ENCODE measurements at regions not wholly inside any gene's neighbourhood (a gene's known extent, or its start where the extent isn't known, plus 50 kb on each side); places are given as distances from the start of the nearest gene placed in this dataset.

GRCh38 chr4:127000110-127000509 lies 632.6 kb upstream of the INTU start:
- H3K27ac ChIP-seq: no peak overlapping the region
- TF ChIP-seq, protein P1, sequence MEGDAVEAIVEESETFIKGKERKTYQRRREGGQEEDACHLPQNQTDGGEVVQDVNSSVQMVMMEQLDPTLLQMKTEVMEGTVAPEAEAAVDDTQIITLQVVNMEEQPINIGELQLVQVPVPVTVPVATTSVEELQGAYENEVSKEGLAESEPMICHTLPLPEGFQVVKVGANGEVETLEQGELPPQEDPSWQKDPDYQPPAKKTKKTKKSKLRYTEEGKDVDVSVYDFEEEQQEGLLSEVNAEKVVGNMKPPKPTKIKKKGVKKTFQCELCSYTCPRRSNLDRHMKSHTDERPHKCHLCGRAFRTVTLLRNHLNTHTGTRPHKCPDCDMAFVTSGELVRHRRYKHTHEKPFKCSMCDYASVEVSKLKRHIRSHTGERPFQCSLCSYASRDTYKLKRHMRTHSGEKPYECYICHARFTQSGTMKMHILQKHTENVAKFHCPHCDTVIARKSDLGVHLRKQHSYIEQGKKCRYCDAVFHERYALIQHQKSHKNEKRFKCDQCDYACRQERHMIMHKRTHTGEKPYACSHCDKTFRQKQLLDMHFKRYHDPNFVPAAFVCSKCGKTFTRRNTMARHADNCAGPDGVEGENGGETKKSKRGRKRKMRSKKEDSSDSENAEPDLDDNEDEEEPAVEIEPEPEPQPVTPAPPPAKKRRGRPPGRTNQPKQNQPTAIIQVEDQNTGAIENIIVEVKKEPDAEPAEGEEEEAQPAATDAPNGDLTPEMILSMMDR (IDR thresholded peaks at IDR 0.05): no peak
- TF ChIP-seq ZFX (IDR thresholded peaks at IDR 0.05; ENCODE audit: borderline replicate concordance): no peak

- TF ChIP-seq ZFX (IDR thresholded peaks at IDR 0.05; ENCODE audit: borderline replicate concordance): no peak
- TF ChIP-seq, protein P1 (IDR thresholded peaks at IDR 0.05): no peak
- no peak overlapping the region for H3K27ac ChIP-seq
These were observed 631.9 kb upstream of the INTU start for GRCh38 chr4:127000846-127001245.

DNA sequence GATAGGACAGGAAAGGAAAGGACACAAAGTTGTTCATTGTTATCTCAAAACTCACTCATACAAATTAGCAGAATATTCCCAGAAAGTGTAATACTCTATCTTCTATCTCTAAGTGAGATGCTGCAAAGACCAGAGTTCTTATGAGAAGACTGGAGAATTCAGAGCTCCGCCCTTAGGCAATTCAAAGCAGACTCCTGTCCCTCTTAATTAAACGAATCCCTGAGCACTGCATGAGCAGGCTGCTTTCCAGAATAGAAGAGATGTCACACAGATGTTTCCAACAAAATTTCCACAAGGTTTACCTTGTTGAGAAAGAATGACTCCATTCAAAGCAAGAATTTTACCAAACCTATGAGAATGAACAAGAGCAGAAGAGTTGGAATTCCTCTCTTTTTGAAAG lies 630.8 kb upstream of the INTU start:
- TF ChIP-seq, protein P1 (IDR thresholded peaks at IDR 0.05): no peak
- TF ChIP-seq ZFX (IDR thresholded peaks at IDR 0.05; ENCODE audit: borderline replicate concordance): no peak
- no peak overlapping the region for H3K27ac ChIP-seq

GRCh38 chr4:127006446-127006877 lies 626.3 kb upstream of the INTU start:
- H3K27ac ChIP-seq: no peak overlapping the region
- TF ChIP-seq ZFX (IDR thresholded peaks at IDR 0.05; ENCODE audit: borderline replicate concordance): no peak
- TF ChIP-seq, protein P1 (IDR thresholded peaks at IDR 0.05): no peak

- peak overlapping the region; percentile 40 for H3K27ac ChIP-seq
- TF ChIP-seq ZFX (IDR thresholded peaks at IDR 0.05; ENCODE audit: borderline replicate concordance): no peak
- TF ChIP-seq, protein P1 (IDR thresholded peaks at IDR 0.05): no peak
These were observed 625.5 kb upstream of the INTU start for GRCh38 chr4:127007305-127007704.

DNA sequence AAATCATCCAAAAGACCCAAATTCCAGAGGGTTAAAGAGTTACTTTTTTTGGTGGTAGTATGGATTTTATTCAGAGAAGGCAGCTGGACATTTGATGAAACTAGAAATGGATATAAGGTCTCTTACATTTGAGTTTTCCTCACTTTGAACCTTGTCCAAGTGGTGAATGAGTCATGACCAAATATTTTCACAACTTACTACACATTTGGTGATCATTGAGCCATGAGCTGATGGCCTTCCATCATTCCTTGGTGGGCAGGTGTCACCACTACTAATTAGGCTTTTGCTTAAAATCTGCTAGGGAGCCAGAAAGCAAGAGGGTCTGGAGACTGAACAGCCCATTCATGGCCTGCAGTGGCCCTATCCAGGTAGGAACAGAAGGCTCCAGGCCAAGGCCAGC lies 620.2 kb upstream of the INTU start:
- TF ChIP-seq, protein P1 (IDR thresholded peaks at IDR 0.05): no peak
- no peak for TF ChIP-seq ZFX (IDR thresholded peaks at IDR 0.05; ENCODE audit: borderline replicate concordance)
- no peak overlapping the region for H3K27ac ChIP-seq

GRCh38 chr4:127015667-127016117 lies 617.1 kb upstream of the INTU start:
- TF ChIP-seq, protein P1 (IDR thresholded peaks at IDR 0.05): no peak
- TF ChIP-seq ZFX (IDR thresholded peaks at IDR 0.05; ENCODE audit: borderline replicate concordance): no peak
- H3K27ac ChIP-seq: no peak overlapping the region

Data from 22Rv1 (cell line).